ENCODE measurements at regions not wholly inside any gene's neighbourhood (a gene's known extent, or its start where the extent isn't known, plus 50 kb on each side); places are given as distances from the start of the nearest gene placed in this dataset.
"Not testable (repeated sequence)": the region's sequence is repeated elsewhere in the genome, so short reads cannot be mapped to it uniquely, and the experiment has no call there.

DNA sequence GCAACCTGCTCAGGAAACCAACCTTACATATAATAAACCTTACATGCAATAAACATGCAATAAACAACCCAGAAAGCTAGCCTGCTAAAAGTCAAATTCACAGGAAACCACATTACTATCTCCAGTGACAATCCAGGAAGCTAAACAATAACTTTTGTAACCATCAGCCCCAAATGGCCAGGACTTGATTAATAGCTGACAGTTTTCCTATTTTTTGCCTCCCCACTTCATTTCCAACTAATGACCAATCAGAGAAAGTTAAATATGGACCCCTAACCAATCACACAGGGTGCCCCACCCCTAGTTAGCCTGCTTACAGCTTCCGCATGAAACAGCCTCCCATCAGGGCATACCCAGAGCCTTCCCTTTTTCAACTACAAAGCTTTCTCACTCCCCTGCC lies 152.2 kb upstream of the LMNTD1 start:
- Histone ChIP-seq H2BK15ac (ENCODE audit: low read depth, low read length) (no peak overlapping the region), H3K9ac (ENCODE audit: extremely low read depth, insufficient read length, low read length) (no peak overlapping the region), H3K23me2 (ENCODE audit: insufficient read length, low read depth, low read length, poor library complexity, severe bottlenecking) (no peaks in the 10 kb centered on the region), H2AK5ac (ENCODE audit: insufficient read length, low read length) (no peak overlapping the region), H3K9me3 (ENCODE audit: control insufficient read depth, low read depth, low read length) (peaks cover 11% of the 10 kb centered on the region), H3K27me3 (ENCODE audit: insufficient read depth, low read length) (no peaks in the 10 kb centered on the region), H3K23ac (ENCODE audit: insufficient read length, low read depth, low read length) (no peak overlapping the region), H3K4me1 (ENCODE audit: insufficient read depth, low read length) (no peaks in the 10 kb centered on the region), H4K8ac (replicated peaks; ENCODE audit: insufficient read length, low read depth, low read length) (no peak overlapping the region), H3T11ph (ENCODE audit: low read length) (no peak overlapping the region), H3K79me2 (ENCODE audit: insufficient read depth, low read length) (no peaks in the 10 kb centered on the region), H2BK5ac (ENCODE audit: insufficient read length, low read length) (no peak overlapping the region), H3K18ac (ENCODE audit: insufficient read length, low read depth, low read length) (no peak overlapping the region), H4K20me1 (ENCODE audit: control insufficient read depth, insufficient read depth, insufficient read length) (no peaks in the 10 kb centered on the region), H3K4ac (ENCODE audit: low read depth, low read length) (no peak overlapping the region), H3K27ac (ENCODE audit: insufficient read length, low read depth, low read length) (no peak overlapping the region), H3K56ac (ENCODE audit: insufficient read length, low read depth, low read length) (no peak overlapping the region), H3K14ac (ENCODE audit: insufficient read depth, low read length) (no peak overlapping the region), H4K5ac (ENCODE audit: insufficient read length, low read depth, low read length) (no peak overlapping the region), H2BK20ac (ENCODE audit: low read depth, low read length, poor library complexity, severe bottlenecking) (no peak overlapping the region), H3K4me2 (ENCODE audit: insufficient read depth, insufficient read length, low read length) (no peak overlapping the region), H2AFZ (ENCODE audit: low read length) (no peak overlapping the region), H2BK12ac (ENCODE audit: insufficient read length, low read depth, low read length) (no peak overlapping the region), H2BK120ac (ENCODE audit: low read depth, low read length, poor library complexity, severe bottlenecking) (no peak overlapping the region), H3K79me1 (ENCODE audit: insufficient read depth, low read depth, low read length, poor library complexity, severe bottlenecking) (no peaks in the 10 kb centered on the region), H4K91ac (ENCODE audit: insufficient read length, low read depth, low read length) (no peak overlapping the region)
- WGBS (ENCODE audit: extremely low coverage, insufficient read length, low lambda C conversion rate) = no CpG with 5 or more reads among the region's 1 CpG
- H3K4me3 Mint-ChIP-seq = no peak overlapping the region
- H3K36me3 Mint-ChIP-seq (ENCODE audit: insufficient read depth in 1 of 3, low read depth in 3 of 3) = peaks cover 13 to 40% (median 24%) of the 10 kb centered on the region in 3 experiments
- no peak for DNase-seq
- no peaks in the 10 kb centered on the region for H3K27me3 Mint-ChIP-seq (ENCODE audit: low read depth)
- TF ChIP-seq, protein P1, sequence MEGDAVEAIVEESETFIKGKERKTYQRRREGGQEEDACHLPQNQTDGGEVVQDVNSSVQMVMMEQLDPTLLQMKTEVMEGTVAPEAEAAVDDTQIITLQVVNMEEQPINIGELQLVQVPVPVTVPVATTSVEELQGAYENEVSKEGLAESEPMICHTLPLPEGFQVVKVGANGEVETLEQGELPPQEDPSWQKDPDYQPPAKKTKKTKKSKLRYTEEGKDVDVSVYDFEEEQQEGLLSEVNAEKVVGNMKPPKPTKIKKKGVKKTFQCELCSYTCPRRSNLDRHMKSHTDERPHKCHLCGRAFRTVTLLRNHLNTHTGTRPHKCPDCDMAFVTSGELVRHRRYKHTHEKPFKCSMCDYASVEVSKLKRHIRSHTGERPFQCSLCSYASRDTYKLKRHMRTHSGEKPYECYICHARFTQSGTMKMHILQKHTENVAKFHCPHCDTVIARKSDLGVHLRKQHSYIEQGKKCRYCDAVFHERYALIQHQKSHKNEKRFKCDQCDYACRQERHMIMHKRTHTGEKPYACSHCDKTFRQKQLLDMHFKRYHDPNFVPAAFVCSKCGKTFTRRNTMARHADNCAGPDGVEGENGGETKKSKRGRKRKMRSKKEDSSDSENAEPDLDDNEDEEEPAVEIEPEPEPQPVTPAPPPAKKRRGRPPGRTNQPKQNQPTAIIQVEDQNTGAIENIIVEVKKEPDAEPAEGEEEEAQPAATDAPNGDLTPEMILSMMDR (conservative IDR thresholded peaks at IDR 0.05) = no peak
- no peak overlapping the region for H3K27ac Mint-ChIP-seq
- H3K9me3 Mint-ChIP-seq = peaks cover 25 to 34% of the 10 kb centered on the region in 2 experiments
- peaks cover 2 to 4% of the 10 kb centered on the region in 2 experiments; a peak in 3 of 4 replicates for H3K4me1 Mint-ChIP-seq

DNA sequence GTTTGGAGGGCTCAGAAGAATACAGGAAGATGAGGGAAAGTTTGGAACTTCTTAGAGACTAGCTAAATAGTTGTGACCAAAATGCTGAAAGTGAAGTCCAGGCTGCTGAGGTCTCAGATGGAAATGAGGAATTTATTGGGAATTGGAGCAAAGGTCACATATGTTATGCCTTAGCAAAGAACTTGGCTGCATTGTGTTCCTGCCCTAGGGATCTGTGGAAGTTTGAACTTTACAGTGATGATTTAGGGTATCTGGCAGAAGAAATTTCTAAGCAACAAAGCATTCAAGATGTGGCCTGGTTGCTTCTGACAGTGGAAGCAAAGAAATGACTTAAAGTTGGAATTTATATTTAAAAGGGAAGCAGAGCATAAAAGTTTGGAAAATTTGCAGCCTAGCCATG lies 153.6 kb upstream of the LMNTD1 start:
- Mint-ChIP-seq H3K36me3 (ENCODE audit: insufficient read depth in 1 of 3, low read depth in 3 of 3) (peaks cover 13 to 43% (median 34%) of the 10 kb centered on the region in 3 experiments), H3K9me3 (peaks cover 38 to 45% of the 10 kb centered on the region in 2 experiments)
- H3K27ac ChIP-seq (ENCODE audit: insufficient read length, low read depth, low read length); DNase-seq; H3K4me1 Mint-ChIP-seq; H4K20me1 ChIP-seq (ENCODE audit: control insufficient read depth, insufficient read depth, insufficient read length); H2BK5ac ChIP-seq (ENCODE audit: insufficient read length, low read length); H2BK15ac ChIP-seq (ENCODE audit: low read depth, low read length); H2AK5ac ChIP-seq (ENCODE audit: insufficient read length, low read length); H3K4ac ChIP-seq (ENCODE audit: low read depth, low read length); H3K27ac Mint-ChIP-seq; H3K9ac ChIP-seq (ENCODE audit: extremely low read depth, insufficient read length, low read length); H4K8ac ChIP-seq (replicated peaks; ENCODE audit: insufficient read length, low read depth, low read length); H4K91ac ChIP-seq (ENCODE audit: insufficient read length, low read depth, low read length); H3K18ac ChIP-seq (ENCODE audit: insufficient read length, low read depth, low read length); H3K27me3 Mint-ChIP-seq (ENCODE audit: low read depth); H3K4me2 ChIP-seq (ENCODE audit: insufficient read depth, insufficient read length, low read length); H3K79me2 ChIP-seq (ENCODE audit: insufficient read depth, low read length); H3K56ac ChIP-seq (ENCODE audit: insufficient read length, low read depth, low read length); H3K23me2 ChIP-seq (ENCODE audit: insufficient read length, low read depth, low read length, poor library complexity, severe bottlenecking); H2BK20ac ChIP-seq (ENCODE audit: low read depth, low read length, poor library complexity, severe bottlenecking); H2AFZ ChIP-seq (ENCODE audit: low read length); H3K4me1 ChIP-seq (ENCODE audit: insufficient read depth, low read length); H3K23ac ChIP-seq (ENCODE audit: insufficient read length, low read depth, low read length); H3K14ac ChIP-seq (ENCODE audit: insufficient read depth, low read length); H3K79me1 ChIP-seq (ENCODE audit: insufficient read depth, low read depth, low read length, poor library complexity, severe bottlenecking); H2BK120ac ChIP-seq (ENCODE audit: low read depth, low read length, poor library complexity, severe bottlenecking); H3K27me3 ChIP-seq (ENCODE audit: insufficient read depth, low read length); H2BK12ac ChIP-seq (ENCODE audit: insufficient read length, low read depth, low read length); H3K4me3 Mint-ChIP-seq; H3T11ph ChIP-seq (ENCODE audit: low read length); H4K5ac ChIP-seq (ENCODE audit: insufficient read length, low read depth, low read length): not testable (repeated sequence)
- peaks cover 16% of the 10 kb centered on the region for H3K9me3 ChIP-seq (ENCODE audit: control insufficient read depth, low read depth, low read length)
